NK-92 (cell line): ENCODE measurements at regions not wholly inside any gene's neighbourhood (a gene's known extent, or its start where the extent isn't known, plus 50 kb on each side); places are given as distances from the start of the nearest gene placed in this dataset.
"Not testable (repeated sequence)": the region's sequence is repeated elsewhere in the genome, so short reads cannot be mapped to it uniquely, and the experiment has no call there.

ENCODE experiments used
- DNase-seq: peaks from one replicate; lab custom pipeline; 2025; ENCODE audit not compliant: unreplicated experiment; lab: John Stamatoyannopoulos, UW

DNA sequence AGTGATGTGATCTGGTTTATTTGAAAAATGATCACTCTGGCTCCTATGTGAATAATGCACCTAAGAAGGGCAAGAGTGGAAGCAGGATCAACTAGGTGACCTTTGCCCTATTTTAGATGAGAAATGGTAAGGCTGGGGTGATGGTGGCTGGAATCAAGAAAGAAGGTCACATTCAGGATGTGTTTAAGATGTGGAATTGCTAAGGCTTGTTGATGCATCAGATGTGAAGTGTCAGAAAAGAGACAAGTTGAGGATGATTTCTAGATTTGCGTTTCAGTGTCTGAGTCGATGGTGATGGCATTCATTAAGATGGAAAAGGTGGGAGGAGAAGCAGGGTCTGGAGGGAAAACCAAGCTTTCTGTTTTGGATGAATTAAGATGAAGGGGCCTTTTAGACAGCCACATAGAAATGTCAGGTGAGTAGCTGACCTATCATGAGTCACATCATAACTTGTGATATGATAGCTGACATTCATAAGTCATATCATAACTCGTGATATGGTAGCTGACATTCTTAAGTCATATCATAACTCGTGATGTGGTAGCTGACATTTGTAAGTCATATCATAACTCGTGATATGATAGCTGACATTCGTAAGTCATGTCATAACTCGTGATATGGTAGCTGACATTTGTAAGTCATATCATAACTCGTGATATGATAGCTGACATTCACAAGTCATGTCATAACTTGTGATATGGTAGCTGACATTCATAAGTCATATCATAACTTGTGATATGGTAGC is 101.2 kb upstream of the SEC11C start:
- no peak for DNase-seq

- not testable (repeated sequence) for DNase-seq
Observed at GRCh38 chr18:59039040-59039320, 100.7 kb upstream of the SEC11C start.

GRCh38 chr18:59039449-59039848 is 100.2 kb upstream of the SEC11C start:
- no peak for DNase-seq

- DNase-seq: no peak
Observed at GRCh38 chr18:59040770-59041148, 98.9 kb upstream of the SEC11C start.

GRCh38 chr18:59041296-59041695 is 98.4 kb upstream of the SEC11C start:
- no peak for DNase-seq

DNA sequence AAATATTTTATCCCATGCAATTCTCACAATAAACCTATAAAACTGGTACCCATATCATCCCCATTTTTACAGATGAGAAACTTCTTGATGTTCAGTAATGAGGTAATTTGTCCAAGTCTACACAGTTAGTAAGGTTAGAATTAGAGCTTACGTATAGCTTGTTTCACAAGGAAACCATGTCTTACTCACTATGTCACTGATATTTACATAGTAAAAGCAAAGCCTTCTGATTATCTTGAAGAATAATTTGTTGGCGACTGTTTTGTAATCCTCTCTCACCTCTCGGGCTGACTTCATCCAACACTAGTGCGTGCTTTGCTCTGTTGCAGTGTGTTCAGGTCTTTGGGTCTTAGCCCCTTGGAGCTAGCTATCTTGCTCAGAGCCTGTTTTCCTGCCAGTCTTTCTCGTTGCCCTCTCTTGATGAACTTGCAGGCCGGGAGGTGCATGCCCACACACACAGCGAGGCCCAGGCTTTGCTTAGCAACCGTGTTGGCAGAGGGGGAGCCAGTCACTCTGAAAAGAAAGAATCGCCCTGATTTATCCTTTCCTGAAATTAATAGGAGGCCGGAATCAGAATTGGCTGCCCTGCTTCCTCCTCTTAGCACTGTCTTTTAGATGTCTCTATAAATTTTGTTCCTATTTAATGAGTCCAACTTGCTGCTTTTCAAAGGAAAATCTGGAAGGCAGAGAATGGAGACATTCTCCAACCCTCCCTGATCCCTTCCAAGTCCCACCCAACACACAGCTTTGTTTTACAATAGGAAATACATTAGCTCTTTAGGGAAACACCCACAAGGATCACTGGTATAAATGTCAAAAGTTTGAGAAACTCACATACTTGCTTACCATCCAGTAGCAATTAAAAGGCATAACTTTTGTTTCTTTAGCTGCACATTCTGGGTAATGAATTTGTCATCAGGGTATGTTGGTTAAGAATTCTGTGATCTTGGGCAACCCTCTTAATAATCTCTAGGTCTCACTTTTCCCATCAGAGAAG is 97.6 kb upstream of the SEC11C start:
- DNase-seq: no peak

DNA sequence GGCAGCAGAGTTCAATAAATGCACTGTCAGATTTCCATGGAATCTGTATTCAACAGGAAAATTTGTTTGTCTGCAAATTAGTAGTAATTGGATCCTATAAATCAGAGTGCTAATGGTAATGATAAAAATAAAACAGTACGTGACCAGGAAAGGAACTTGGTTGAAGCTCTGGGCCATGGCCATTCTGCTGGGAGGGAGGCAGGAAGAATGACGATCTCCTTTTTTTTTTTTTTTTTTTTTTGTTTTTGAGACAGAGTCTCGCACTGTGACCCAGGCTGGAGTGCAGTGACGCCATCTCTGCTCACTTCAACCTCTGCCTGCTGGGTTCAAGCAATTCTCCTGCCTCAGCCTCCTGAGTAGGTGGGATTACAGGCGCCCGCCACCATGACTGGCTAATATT is 94.8 kb upstream of the SEC11C start:
- no peak for DNase-seq

- DNase-seq: no peak
Observed at GRCh38 chr18:59047321-59048047, 92.2 kb upstream of the SEC11C start.

DNA sequence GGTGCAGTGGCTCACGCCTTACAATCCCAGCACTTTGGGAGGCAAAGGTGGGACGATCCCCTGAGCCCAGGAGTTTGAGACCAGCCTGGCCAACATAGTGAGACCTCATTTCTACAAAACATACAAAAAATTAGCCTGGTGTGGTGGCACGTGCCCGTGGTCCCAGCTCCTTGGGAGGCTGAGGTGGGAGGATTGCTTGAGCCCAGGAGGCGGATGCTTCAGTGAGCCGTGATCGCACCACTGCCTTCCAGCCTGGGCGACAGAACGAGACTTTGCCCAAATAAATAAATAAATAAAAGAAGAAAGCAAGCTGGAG is 91.7 kb upstream of the SEC11C start:
- DNase-seq: no peak

- no peak for DNase-seq
Observed at GRCh38 chr18:59048378-59048777, 91.3 kb upstream of the SEC11C start.

DNA sequence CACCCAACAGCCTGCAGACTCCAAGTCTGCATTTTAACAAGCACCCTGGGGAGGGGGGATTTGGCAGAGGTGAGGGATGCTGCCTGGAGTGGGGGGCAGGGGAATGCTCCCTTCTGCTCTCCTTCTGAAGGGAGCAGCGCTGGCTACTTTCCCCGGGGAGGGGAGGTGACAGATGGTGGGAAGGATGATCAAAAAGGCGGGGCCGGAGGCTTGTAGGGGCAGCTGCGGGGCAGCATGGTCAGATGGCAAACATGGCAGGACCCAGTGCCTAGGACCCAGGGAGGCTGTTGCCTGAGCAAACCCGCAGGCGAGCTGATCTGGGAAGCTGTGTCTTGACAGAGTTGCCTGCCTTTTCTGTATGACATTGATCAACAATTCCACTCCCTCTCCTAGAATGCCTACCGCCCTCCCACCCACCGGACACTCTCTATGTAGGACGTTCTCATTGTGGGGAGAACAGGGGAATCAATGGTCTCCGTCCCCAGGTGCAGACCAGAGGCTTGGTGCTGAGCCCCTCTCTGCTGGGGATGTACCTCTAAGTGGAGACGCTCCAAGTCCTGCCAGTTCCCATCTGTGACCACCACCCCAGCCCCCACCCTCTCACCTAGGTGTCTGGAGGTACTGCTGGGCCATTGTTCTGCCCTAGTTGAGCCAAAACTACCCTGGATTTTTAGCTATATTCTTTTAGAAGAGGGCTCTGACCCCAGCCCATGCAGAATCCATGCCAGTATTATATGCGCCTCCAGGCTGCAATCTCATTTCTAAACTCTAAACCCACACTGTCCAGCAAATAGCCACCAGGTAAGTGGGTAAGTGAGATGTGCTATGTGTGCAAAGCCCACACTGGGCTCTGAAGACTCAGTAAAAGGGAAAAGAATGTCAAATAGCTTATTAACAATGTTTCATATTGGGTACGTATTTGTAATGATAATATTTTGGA is 89.7 kb upstream of the SEC11C start:
- no peak for DNase-seq

- no peak for DNase-seq
Observed at GRCh38 chr18:59050661-59051057, 89.0 kb upstream of the SEC11C start.

GRCh38 chr18:59051470-59052165 is 88.1 kb upstream of the SEC11C start:
- no peak for DNase-seq

DNA sequence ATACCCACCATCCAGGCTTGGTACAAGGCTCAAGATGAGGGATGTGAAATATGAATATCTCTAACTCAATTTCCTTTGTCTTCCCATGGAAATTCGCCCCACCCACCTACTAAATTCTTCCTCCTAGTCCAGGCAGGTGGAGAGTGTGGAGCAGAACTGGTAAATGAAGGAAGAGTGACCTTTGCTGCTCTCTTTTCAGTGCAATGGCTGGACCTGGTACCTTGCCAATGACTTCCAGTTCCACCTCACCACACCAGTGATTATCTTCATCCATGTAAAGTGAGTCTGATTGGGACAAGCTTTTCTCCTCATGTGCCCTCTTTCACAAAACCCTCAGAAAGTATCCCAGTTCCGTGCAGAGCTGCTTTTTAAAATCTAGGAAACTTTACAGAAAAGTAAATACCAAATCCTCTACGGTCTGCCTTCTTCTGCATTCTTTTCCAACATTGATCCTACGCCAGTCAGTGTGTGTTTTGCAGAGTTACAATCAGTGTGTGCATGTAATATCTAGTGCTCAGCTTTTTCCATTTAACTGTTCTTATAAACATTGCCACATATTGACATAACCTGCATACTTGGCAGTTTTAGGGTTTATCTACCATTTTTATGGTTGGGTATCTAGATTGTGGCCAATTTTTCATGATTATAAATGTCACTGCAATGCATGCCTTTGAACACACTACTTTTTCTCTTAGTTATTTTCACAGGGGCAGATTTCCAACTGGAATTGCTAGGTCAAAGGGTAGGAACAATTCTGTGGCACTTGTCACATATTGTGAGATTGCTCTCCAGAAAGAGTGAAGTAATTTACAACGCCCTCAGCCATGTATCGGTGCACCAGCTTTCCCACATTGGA is 86.5 kb upstream of the SEC11C start:
- no peak for DNase-seq

- DNase-seq: no peak
Observed at GRCh38 chr18:59054496-59055287, 85.0 kb upstream of the SEC11C start.

DNA sequence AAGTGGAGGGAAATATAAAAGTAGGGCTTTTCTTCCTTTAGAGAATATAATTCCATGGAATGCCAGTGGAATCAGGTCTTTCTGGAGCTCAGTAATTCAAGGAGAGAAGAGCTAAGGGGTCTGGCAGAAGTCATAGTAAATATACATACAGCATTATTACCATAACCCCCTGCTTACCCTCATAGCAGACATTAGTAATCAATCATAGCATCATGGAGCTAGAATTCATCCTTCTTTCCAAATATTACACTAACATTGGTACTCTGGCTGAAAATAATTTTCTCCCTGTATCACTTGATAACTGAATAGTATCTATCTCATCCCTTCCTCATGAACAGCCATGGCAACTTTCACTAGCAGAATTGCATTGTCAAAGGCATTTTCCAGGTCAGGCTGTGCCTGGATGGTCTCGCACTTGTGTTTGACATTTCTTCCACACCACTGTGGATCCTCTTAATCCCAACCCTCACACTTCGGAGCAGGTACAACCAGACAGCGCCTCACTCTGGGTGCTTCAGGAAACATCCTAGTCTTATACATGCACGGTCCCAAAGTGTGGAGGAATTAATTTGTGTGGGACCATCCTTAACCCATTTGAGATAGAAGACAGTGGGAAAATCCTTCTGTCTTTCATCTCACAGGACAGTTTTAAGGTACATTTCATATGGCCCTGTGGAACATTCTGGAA is 84.2 kb upstream of the SEC11C start:
- DNase-seq: no peak

DNA sequence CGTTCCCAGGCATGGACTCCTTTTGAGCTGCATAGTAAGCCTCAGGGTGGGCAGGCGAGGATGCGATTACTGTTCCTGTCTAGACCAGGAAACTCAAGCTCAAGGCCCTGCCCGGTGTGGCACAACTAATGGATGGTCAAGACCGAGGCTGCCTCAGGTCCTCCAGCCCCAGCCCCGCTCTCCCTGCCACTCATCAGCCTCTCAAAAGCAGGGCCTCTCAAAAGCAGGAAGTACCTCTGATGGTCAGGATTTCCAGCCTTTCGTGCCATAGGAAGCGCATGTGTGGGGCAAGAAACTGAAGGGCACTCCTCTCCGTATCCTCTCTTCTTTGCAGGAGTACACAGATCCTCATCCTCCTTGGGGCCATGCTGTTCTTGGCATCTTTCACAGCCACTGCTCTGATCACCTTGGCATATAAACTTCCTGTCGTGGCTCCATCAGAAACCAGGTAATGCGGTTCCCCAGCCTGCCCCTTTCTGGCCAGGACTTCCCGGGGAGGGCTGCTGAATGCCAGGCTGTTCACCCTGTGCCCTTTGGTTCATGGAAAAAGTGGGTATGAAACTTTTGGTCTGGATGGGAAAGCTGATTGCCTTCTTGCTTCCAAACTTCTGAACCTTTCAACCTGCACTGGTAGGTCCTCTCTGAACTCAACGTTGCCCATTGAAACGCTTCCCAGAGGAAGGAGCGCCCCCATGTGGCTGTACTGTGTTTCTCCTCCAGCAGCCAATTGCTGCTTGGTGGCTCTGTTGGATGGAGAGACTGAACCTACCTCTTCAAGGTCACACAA is 82.8 kb upstream of the SEC11C start:
- no peak for DNase-seq
